GM06990 (cell line): ENCODE measurements at regions not wholly inside any gene's neighbourhood (a gene's known extent, or its start where the extent isn't known, plus 50 kb on each side); places are given as distances from the start of the nearest gene placed in this dataset.

Experiments
- DNase-seq: peaks from one replicate; pipeline ENCODE4 v3.0.0-alpha.2; 2011; ENCODE audit not compliant: insufficient read length; ENCODE audit errors: extremely low read depth
- H3K27me3 ChIP-seq: replicated peaks from 2 replicates; pipeline ENCODE4 v1.6.0; 2011; ENCODE audit warnings: low read length; ENCODE audit not compliant: control insufficient read depth, insufficient read depth
- H3K36me3 ChIP-seq: 2 replicates; pipeline ENCODE4 v1.5.1; 2011; ENCODE audit warnings: low read length; ENCODE audit not compliant: control insufficient read depth, insufficient read depth
- H3K4me3 ChIP-seq: replicated peaks from 2 replicates; pipeline ENCODE4 v1.5.1; 2011; ENCODE audit warnings: low read depth, mild to moderate bottlenecking, control low read depth, low read length
- CTCF ChIP-seq: IDR thresholded peaks from 2 replicates; pipeline ENCODE4 v1.5.1; 2011; ENCODE audit warnings: low read length, control low read depth, mild to moderate bottlenecking, inconsistent platforms; ENCODE audit not compliant: insufficient read depth, poor library complexity, severe bottlenecking

- no peaks in the 10 kb centered on the region for H3K36me3 ChIP-seq
- no peaks in the 10 kb centered on the region for H3K27me3 ChIP-seq
- no peak for TF ChIP-seq CTCF
- DNase-seq: peak; percentile 65
- no peak overlapping the region for H3K4me3 ChIP-seq
These were observed 147.0 kb upstream of the CELF2 start for GRCh38 chr10:10870523-10871241.

- no peaks in the 10 kb centered on the region; the same call in none of the 2 replicates for H3K27me3 ChIP-seq
- H3K36me3 ChIP-seq: no peaks in the 10 kb centered on the region
- DNase-seq: no peak
- TF ChIP-seq CTCF: no peak
- no peak overlapping the region for H3K4me3 ChIP-seq
These were observed 146.3 kb upstream of the CELF2 start for GRCh38 chr10:10871352-10871751.

GRCh38 chr10:10872035-10872673 lies 145.5 kb upstream of the CELF2 start:
- no peak overlapping the region for H3K4me3 ChIP-seq
- TF ChIP-seq CTCF: no peak
- H3K36me3 ChIP-seq: no peaks in the 10 kb centered on the region
- H3K27me3 ChIP-seq: no peaks in the 10 kb centered on the region; the same call in none of the 2 replicates
- DNase-seq: no peak

GRCh38 chr10:10872764-10873163 lies 144.9 kb upstream of the CELF2 start:
- Histone ChIP-seq H3K27me3 (no peaks in the 10 kb centered on the region; the same call in none of the 2 replicates), H3K36me3 (no peaks in the 10 kb centered on the region), H3K4me3 (no peak overlapping the region)
- no peak for TF ChIP-seq CTCF
- no peak for DNase-seq

- H3K27me3 ChIP-seq: no peaks in the 10 kb centered on the region; the same call in none of the 2 replicates
- no peak for DNase-seq
- no peaks in the 10 kb centered on the region for H3K36me3 ChIP-seq
- no peak for TF ChIP-seq CTCF
- no peak overlapping the region for H3K4me3 ChIP-seq
These were observed 144.4 kb upstream of the CELF2 start for GRCh38 chr10:10873289-10873688.
